HG03103 (cell line): ENCODE measurements at regions not wholly inside any gene's neighbourhood (a gene's known extent, or its start where the extent isn't known, plus 50 kb on each side); places are given as distances from the start of the nearest gene placed in this dataset.

Experiments used
- ATAC-seq: cut with Tn5 transposase; IDR thresholded peaks from one replicate; pipeline ENCODE4 v1.9.1; 2021; ENCODE audit warnings: low read depth; ENCODE audit not compliant: unreplicated experiment

DNA sequence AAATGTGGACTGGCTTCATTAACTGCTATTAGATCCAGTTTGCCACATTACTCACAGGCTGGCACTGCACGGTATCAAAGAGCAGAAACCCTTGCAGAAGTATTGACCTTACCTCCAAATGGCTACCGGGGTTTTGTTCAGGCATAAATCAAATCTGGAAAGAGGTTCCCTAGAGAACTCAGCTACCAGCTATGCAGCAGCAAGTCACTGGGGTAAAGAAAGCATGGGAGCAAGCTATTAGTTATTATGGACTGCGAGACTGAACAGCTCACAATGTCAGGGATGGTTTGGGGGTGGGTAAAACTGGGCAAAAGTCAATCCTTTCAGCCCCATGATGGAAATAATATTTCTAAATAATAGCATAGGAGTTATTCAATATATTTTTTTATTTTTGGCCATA lies 128.1 kb downstream of the FANCF start:
- no peak for ATAC-seq

GRCh38 chr11:22491555-22492225 lies 133.9 kb downstream of the FANCF start:
- no peak for ATAC-seq

DNA sequence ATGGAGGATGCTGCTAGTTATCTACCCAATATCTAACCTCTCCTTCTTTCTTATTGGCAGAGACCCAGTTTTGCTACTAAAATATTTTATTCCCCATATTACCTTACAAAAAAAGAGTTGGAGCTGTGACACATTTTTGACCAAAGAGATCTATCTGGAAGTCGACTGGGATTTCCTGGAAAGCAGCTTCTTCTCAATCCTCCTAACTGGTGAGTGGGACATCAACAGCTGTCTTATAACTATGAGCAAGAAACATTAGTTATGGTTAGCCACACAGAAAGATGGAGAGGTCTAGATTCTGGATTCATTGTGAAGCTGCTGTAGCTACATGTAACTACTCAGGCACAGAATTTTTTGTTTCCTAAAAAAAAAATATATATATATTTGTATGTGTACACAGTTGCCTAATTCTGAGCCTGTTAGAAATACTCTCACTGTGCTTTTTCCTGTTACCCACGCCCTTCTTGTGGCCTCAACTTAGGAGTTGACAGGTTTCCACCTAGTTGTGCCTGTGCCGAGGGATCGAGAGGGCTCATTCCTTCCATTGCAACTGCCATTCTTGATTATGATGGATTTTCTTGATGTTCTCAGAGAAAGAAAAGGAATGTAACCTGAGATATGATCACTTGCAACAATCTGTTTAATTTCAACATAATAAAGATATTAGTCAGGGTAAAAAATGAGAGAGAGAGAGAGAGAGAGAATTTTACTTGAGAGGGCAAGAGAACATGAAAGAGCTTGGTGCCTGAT lies 142.0 kb downstream of the SLC17A6 start:
- ATAC-seq, result no peak

GRCh38 chr11:22479208-22479607 lies 141.0 kb downstream of the SLC17A6 start:
- ATAC-seq, result no peak

DNA sequence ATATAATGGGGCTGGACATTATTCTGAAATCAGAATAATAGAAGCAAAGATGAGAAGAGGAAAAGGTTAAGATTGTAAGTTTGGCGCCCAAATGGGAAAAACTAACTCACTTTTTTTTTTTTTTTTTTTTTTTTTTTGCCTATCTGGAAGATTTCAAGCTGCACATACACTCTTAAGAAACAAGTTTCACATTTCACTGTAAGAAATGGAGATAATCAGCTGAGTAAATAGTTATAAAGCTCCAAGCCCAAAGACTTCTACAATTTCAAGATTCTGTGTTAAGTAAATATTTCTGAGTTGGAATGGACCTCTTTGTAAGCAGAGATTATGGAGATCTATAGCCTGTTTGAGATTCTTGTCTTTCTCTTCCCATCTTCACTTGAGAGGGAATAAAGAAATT lies 140.0 kb downstream of the SLC17A6 start:
- ATAC-seq, result no peak

DNA sequence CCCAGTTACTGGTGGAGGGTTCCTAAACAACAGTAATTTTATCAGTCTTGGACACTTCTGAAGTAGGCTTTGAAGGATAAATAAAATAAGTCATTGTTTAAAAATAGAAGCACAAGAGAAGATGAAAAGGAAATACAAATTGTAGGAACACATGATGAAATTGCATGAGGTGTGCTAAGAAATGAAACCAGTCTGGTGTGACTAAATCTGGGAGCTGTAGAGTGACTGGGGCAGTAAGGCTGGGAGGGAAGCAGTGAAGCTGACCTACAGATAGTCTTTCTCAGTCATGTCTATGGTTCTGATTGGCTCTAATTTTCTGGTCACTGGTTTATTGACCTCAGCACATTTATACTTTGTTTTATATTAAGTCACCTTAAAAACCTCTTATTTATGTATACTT lies 139.1 kb downstream of the SLC17A6 start:
- no peak for ATAC-seq

DNA sequence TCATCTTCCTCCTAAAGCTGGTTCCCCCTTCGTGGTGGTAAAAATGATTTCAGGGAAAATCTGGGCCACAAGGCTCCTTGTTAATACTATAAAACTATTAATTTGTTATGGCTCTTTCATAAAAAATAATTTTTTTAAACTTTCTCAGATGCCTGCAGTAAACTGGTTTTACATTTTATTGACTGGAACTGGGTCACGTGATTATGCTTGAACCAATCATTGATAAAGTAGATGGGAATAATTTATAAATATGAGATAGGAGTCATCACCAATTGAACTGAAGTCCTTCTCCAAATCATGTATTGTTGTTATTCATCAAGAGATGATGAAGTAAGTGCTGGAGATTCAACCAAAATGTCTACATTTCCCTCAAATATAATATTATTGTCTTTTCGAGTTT lies 138.4 kb downstream of the SLC17A6 start:
- no peak for ATAC-seq

DNA sequence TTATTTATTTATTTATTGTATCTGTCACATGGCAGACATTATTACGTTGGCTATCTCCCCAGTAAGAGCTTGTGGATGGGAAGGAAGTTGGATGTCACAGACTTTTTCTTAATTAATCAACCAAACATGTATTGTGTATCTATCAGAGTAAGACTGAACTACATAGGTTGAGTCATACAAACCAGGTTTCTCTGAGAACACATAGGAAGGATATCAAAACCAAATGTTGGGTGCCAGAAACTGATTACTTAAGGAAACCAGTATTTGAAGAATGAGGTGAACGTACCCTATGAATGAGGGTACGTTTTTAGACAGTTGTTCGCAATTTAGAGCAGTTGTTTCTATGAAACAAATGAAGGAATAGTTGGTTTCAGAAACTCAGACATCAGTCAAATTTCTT lies 136.4 kb downstream of the SLC17A6 start:
- no peak for ATAC-seq

- no peak for ATAC-seq
Measured at GRCh38 chr11:22473586-22473985, 135.4 kb downstream of the SLC17A6 start.

DNA sequence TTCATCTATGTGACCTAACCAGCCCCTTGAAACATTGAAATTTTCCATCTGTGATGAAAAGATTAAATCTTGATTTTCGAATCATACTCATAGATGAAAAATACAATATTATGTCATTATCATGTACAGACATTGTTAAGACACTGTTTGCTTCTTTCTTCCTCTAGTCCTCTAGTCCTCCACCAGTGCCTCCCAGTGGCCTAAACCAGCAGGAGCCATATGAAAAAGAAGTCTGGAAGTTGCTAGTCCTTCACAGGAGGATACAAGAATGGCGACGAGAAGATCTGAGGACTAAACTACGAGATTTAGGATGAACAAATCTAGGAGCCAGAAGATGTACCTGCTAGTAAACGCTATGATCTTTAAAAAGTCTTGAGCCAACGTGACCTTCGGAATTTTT lies 134.1 kb downstream of the SLC17A6 start:
- no peak for ATAC-seq

DNA sequence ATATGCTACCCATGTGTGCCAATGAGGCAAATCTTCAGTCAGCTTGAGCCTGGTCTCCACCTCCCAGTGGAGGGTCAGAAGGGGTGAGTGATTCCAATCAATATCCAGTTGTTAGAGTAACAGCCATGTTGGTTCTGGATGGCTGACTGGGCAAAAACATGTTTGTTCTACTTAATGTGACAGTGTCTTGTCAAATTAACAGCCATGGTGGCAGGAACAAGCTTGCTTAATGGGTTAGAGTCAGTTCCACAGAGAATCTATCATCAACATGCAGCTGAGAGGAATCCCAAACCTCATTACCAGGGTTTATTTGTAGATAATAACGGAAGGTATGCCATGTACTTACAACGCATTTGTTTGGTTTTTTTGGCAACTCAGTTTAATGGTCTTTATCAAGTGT lies 133.2 kb downstream of the SLC17A6 start:
- no peak for ATAC-seq

DNA sequence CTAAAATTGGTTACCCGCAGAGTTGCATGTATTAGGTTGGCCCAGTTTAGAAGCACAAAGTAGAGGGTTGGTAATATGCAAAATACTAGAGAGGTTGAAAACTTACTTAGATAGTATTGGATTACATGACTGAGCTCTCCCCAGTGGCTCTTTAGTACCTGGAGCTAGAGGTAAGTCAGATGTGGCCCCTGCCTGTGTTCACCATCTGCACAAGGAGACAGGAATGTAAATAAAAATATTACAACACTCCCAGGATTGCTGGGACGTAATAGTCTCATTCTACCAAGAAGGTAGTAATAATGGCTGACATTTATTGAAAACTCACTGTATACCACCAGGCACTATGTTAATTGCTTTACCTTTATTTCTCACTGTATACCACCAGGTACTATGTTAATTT lies 129.6 kb downstream of the SLC17A6 start:
- no peak for ATAC-seq

DNA sequence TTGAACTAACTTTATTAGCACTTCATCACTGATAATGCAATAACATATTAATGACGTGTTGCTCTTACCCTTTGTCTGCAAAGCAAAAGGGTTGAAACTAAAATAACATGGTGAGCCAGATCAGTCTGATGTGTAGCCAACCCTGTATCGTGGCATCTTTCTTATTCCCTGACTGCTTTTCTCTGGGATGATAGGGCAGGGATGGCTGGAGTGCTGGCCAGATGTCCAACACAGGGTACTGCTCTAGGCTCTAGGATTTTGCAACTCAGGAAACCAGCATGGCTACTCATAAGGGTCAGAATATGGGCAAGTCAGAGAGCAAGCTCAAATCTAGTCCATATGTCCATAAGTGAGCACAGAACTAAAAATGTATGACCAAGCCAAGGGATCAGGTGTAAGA lies 129.1 kb downstream of the SLC17A6 start:
- ATAC-seq, result no peak

GRCh38 chr11:22466809-22467208 lies 128.6 kb downstream of the SLC17A6 start:
- no peak for ATAC-seq

GRCh38 chr11:22466351-22466750 lies 128.2 kb downstream of the SLC17A6 start:
- ATAC-seq, result no peak

GRCh38 chr11:22465620-22466019 lies 127.4 kb downstream of the SLC17A6 start:
- no peak for ATAC-seq

DNA sequence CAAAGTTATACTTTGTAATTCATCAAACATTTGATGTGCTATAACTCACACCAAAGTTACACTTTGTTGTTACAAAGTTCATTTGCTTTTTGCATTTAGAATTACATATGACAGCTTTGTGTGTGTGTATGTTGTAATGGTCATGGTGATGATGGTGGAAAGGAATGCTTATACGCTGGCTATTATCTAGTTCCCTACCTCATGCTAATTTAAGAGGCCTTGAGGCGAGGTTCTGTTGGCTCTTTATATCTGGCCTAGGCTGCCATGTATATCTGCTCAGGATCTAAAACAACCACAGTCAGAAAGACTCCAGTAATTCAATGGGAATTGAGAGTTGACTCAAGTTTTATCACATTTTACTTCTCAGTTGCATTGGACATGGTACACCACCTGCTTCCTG lies 123.4 kb downstream of the SLC17A6 start:
- no peak for ATAC-seq

GRCh38 chr11:22460181-22460580 lies 122.0 kb downstream of the SLC17A6 start:
- ATAC-seq, result no peak

DNA sequence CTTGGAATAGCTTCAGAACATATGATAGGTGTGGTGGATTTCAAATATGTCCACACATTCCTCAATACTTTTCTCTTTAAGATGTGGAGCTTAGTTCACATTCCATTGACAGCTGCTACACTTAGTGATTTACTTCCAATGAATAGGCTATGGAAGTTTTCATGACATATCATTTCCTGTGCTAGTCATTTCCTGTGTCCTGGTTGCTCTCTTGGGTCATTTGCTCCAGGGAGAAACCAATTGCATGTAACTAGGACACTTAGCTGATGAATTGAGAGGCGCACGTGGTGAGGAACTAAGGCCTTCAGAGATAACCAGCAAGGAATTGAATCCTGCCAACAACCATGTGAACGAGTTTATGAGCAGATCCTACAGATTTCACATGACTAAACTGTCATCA lies 120.9 kb downstream of the SLC17A6 start:
- ATAC-seq, result no peak

DNA sequence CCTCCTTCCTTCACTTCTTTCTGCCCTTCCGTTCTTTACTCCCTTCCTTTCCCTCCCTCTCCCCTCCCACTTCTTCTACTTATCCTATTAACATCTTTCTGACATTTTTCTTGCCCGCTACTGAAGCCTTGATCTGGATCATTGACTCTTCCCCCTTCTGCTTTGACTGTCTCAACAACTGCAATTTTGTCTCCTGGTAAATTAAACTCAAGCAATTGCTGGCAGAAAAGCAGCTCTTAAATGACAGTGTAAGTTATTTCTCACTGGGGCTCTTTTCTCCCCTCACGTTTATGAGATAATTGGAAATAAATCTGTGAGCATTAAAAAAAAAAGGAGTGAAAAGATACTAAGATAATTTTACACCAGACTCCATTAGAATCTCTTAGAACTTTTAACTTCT lies 120.0 kb downstream of the SLC17A6 start:
- no peak for ATAC-seq

GRCh38 chr11:22456993-22457762 lies 119.0 kb downstream of the SLC17A6 start:
- no peak for ATAC-seq
